HG03060 (cell line): ENCODE measurements at regions not wholly inside any gene's neighbourhood (a gene's known extent, or its start where the extent isn't known, plus 50 kb on each side); places are given as distances from the start of the nearest gene placed in this dataset.
"Not testable (repeated sequence)": the region's sequence is repeated elsewhere in the genome, so short reads cannot be mapped to it uniquely, and the experiment has no call there.

ENCODE experiments used
- ATAC-seq: cut with Tn5 transposase; IDR thresholded peaks from one replicate; pipeline ENCODE4 v1.9.1; 2021; ENCODE audit warnings: low read depth, moderate number of reproducible peaks; ENCODE audit not compliant: unreplicated experiment

DNA sequence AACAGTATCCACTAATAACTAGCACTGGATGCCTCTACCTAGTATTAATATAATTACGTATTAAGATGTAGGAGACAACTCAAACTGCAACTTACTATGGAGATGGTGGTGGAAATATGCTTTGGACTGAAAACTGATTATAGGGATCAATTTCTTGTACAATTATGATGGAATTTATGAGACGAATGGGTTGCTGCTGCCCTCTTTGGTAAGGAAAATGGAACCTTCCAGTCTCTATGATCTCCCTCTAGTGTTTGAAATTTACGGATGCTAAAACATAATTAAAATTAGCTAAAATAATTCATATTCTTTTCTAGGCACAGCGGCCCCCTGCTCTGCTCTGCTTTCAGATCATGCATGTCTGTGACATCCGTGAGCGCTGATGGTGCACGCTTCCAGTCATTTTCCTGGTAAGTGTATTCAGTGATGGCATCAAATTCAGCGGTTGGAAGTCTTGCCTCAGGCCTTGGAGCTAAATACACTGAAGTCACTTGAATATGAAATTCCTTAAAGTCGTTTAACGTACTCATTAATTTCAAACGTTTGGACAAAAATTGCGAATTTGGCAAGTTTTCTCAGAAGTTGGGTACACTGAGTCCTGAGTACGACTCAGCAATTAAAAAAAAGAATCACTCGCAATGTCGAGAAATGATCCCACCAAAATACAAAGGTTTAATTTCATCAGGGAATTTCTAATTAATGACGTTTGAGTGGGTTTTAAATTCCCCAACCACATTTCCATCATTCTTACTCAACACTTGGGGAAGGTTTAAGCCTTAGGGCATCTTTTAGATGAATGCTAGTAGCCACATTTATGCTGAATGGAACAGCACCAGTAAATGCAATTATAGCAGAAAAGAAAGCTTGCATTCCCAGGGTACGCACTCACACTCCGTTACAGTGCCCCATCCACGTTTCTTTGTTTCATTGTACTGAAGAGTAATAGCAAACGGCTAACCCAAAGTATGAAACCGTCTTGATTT is 132.6 kb downstream of the NR2F2 start:
- no peak for ATAC-seq

DNA sequence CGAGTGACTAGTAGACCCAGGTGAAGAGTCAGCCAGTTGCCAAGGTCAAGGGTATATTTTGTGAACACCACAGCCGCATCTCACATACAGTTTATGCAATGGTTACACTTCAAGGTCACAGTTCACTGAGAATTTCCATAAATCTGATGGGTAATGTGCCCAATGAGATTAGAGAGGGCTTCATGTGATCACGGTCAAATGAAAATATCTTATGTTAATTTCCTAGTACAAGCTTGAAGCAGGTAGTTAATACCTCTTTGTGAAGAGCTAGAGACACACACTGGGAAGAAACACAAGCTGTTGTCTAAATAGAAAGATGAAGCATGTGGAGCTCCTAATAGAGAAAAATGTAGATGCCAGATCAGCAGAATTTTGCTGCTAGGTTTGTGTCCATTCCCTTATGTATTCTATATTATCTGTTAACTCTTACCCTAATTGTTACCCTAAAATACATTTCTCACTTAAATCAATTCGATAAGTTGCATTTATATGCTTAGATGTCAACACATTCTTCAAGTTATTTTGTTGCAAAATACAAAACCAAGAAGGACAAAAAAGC is 136.0 kb downstream of the NR2F2 start:
- no peak for ATAC-seq

DNA sequence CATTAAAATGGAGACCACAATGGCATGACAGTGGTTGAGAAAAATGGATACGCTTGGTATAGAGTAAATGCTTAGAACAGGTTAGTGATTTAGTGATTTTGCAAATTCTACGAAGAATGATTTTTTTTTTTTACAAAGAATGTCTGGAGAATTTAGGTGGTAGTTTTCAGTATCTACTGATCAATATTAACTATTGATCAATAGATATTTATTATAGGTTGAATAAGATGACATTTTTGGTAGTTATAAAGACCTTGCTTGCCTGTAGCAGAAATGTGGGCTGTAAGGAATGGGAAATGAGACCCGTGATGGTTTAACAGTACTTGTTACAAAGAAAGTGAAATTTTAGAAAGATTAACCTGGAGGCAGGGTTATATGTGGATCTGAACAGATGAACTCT is 137.5 kb downstream of the NR2F2 start:
- ATAC-seq, result no peak

DNA sequence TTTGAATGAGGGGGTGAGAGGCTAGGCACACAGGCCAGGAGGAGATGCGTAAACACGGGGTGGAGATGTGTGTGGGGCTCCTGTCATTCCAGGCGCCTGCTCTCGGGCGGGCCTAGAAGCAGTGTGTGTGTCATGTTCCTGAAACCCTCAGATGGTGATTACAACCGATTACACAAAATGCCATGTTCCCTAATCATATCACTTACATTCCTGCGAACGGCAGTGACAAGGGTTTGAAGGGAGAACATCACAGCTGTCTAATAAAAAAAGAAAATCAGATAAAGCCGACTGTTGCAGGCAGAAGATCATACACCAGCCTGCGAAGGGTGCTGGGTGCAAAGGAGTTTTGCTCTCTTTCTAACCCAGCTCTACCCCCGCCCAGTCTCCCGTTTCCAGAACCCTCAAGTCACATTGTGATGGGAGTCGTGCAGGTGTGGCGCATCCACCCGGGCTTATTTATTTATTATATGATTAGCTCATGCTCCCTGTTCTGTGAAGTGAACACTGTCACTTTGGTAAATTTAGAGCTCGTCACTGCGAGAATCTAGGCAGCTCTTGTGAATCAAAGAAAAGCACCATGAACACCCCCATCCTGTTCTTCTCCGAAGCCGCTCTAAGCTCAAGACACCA is 140.3 kb downstream of the NR2F2 start:
- no peak for ATAC-seq

DNA sequence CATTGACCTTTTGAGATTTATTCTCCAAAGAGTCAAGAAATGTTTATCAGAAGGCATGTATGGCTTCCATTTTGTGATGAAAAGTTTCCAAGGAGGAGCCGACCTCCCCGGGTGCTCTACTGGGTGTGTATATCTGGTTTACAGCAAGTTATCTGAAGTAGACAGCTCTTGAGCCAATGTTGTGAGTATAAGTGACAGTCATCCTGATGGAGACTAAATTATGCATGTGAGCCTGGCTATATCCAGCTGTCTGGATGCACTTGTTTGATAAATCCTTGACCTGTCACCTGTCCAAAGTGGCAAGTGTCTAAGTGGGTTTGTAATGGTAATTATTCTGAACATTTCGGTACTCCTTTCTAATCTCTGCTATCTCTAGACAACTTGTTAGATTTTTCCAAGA is 142.2 kb downstream of the NR2F2 start:
- no peak for ATAC-seq

DNA sequence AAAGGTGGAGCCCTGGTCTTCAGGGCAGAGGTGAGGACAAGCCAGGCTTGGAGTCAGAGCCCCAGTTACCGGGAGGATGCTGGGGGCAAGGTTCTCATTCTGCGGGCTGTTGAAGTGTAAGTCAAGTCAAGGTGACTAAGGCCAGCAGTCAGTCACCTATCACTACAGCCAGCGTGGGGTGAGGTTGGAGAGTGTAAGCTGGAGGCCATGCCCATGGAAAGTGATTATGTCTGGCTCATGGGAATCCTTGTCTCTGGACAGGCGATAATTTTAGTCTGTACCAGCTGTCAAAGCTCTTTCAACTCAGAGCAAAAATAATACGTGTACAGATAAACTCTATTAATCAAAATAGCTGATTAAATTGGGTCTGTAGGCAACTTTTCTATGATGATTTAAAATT is 143.1 kb downstream of the NR2F2 start:
- ATAC-seq, result no peak

DNA sequence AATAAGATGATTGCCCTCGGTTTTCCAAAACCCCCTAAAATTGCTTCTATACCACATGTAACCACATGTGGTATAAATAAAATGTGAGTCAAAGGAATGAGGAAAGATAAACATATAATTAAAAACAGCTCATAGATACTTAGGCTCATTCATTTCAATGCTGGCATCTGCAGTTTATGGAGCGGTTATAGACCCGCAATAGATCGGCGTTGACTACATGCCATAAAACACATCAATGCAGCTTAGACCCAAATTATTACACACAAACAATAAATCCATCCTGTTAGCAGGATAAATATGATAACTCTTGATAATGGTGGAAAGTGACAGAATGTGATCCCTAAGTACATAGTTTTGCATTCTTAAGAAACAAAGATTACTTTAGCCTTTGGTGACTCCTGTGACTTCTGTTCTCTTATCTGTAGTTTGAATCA is 143.7 kb downstream of the NR2F2 start:
- ATAC-seq, result no peak

DNA sequence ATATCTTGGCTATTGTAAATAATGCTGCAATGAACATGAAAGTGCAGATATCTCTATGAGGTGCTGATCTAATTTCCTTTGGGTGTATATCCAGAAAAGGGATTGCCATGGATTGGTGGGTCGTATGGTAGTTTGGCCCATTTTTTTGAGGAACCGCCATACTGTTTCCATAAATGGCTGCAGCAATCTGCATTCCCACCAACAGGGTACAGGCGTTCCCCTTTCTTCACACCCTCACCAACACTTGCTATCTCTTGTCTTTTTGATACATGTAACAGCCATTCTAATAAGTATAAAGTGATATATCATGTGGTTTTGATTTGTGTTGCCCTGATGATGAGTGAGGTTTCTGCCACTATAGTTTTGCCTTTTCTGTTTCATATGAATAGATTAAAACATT is 146.7 kb downstream of the NR2F2 start:
- ATAC-seq, result no peak

DNA sequence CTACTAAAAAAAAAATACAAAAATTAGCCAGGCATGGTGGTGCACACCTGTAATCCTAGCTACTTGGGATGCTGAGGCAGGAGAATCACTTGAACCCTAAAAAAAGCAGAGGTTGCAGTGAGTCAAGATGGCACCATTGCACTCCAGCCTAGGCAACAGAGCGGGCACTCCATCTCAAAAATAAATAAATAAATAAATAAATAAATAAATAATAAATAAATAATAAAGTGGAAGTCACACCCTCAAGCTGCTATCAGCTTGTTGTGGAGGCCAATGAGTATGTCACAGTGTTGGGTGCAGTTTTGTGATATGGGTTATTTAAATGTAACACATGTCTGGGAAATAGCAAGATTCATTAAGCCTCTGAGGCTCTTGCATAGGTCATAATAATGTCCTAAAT is 153.9 kb downstream of the NR2F2 start:
- ATAC-seq, result not testable (repeated sequence)

DNA sequence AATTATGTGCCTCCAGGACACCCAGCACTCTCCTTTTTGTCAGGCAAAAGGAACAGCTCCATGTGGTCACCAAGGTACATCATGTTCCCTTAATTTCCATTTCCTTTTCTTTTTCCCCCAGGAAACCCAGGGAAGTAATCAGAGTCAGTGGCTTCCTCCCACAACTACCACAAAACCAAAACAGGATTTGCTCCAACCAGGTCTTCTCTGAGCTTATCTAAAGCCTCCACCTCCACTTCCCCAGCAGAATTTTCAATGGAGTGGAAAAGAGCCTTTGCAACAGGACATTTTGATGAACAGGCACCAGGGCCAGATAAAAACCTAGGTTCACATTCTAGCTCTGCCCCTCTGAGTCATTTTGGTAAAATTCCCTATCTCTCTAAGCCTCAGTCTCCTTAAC is 154.3 kb downstream of the NR2F2 start:
- no peak for ATAC-seq

DNA sequence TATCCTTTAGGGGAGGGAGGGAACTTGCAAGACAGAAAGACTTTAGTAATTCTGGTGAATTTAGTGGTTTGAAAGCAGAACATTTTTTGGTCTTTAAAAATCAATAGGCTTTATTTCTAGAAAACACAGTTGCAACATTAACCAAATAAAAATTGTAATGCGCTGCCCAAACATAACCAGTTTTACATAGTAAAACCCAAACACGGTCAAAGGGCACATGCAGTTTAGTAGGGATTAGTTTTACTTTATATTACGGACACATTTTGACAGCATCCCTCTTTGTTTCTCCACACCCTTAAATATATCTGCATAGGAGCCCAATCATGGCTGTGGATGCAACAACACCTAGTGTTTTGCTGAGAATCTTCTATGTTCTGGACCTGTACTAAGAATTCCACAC is 156.7 kb downstream of the NR2F2 start:
- ATAC-seq, result no peak

DNA sequence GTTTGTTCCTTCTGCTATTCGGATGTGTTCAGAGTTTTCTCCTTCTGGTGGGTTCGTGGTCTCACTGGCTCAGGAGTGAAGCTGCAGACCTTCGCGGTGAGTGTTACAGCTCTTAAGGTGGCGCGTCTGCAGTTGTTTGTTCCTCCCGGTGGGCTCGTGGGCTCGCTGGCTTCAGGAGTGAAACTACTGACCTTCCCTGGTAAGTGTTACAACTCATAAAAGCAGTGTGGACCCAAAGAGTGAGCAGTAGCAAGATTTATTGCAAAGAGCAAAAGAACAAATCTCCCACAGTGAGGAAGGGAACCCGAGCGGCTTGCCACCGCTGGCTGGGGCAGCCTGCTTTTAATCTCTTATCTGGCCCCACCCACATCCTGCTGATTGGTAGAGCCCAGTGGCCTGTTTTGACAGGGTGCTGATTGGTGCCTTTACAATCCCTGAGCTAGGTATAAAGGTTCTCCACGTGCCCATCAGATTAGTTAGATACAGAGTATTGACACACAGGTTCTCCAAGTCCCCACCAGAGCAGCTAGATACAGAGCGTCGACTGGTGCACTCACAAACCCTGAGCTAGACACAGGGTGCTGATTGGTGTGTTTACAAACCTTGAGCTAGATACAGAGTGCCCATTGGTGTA is 160.7 kb downstream of the NR2F2 start:
- ATAC-seq, result not testable (repeated sequence)

DNA sequence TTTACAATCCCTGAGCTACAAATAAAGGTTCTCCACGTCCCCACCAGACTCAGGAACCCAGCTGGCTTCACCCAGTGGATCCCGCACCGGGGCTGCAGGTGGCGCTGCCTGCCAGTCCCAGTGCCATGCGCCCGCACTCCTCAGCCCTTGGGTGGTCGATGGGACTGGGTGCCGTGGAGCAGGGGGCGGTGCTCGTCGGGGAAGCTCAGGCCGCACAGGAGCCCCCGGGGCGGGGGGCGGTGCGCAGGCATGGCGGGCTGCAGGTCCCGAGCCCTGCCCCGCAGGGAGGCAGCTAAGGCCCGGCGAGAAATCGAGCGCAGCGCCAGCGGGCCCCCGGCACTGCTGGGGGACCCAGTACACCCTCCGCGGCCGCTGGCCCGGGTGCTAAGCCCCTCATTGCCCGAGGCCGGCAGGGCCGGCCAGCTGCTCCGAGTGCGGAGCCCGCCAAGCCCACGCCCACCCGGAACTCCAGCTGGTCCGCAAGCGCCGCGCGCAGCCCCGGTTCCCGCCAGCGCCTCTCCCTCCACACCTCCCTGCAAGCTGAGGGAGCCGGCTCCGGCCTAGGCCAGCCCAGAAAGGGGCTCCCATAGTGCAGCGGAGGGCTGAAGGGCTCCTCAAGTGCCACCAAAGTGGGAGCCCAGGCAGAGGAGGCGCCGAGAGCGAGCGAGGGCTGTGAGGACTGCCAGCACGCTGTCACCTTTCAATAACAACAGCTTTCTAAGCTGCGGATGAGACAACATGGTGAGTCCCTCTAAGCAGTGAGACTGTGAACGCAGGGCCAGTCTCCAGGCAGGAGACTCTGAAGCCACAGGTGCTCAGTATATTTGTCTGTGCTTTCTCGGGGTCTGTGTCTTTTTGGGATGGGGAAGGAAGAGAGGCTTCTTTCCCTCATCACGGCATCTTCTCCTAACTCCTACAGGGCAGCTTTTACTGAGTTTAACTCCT is 161.5 kb downstream of the NR2F2 start:
- not testable (repeated sequence) for ATAC-seq

DNA sequence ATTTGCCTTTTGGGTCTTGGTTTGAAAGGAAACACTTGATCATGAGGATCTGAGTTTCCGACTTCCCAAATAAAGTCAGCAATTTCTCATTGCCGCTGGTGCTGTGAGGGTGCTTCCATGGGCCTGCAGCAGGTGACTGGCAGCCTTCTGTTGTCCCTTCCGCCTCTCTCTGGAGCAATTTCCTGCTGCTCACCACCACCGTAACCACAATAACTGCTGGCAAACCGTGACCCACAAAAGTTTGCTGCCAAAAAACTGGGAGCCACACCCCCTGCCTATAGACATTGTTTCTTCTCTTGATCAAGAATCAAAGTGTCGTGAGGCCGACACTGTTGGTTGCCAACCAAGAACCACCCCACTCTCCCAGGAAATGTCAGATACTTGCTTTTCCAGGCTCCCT is 164.0 kb downstream of the NR2F2 start:
- ATAC-seq, result no peak

DNA sequence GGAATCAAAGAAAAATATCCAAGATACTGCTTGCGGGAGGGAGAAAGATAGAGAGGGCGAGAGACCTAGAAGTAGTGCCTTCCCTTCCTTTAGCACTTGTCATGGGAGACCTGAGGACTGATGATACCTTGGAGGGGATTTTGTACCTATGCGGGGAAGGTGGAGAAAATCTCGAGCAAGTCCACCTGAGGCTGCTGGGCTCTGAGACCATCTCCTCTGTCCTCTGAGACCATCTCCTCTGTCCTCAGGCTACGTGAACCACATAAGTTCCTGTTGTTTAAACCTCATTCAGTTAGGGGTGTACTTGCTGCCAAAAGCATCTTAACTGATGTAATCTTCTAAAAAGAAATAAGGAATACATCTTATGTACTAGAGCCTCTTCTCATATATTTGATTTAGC is 164.9 kb downstream of the NR2F2 start:
- ATAC-seq, result no peak

DNA sequence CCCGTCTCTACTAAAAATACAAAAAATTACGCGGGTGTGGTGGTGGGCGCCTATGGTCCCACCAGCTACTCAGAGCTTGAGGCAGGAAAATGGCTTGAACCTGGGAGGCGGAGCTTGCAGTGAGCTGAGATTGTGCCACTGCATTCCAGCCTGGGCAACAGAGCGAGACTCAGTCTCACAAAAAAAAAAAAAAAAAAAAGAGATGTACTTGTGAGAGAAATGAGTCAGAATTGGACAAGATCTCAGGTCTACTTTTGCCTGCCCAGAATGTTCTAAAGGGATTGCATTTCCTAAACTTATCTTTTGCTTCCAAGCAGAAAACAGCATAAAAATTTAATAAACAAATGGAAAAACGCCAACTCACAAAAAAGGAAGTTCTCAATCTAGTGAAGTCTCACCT is 167.5 kb downstream of the NR2F2 start:
- no peak for ATAC-seq

DNA sequence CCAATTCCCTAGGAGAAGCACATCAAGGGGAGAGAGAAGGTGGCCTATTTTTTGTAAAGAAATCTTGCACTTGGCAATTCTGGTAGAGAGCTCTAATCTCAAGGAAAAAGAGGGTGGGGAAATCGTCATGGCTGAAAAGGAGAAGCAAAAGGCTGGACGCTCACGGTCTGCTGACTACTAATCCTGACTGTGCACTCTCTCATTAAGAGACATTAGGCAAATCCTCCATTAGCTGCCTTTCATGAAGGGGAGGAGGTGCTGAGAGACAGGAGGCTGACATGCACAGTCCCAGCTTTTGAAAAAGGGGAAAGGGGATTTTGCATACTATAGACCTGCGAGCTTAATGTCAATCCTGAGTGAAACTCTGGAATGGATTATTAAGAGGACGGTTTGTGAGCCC is 170.0 kb downstream of the NR2F2 start:
- no peak for ATAC-seq

DNA sequence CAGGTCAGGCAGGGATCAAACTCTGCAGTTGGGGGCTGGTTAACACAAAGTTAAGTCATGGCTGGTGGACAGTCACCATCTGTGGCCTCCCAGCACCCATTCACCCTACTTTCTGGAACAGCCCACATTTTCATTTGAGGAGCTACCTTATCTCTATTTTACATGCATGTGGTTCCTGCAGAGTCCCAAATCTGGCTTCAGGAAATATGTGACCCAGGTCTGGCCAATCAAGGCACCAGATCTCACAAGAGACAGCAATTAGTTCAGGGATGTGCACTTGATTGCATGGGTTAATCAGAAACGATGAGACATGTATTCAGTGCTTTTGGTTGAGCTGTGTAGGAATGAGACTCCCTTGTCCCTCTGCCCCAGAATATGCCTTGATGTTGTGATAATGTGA is 170.9 kb downstream of the NR2F2 start:
- no peak for ATAC-seq

DNA sequence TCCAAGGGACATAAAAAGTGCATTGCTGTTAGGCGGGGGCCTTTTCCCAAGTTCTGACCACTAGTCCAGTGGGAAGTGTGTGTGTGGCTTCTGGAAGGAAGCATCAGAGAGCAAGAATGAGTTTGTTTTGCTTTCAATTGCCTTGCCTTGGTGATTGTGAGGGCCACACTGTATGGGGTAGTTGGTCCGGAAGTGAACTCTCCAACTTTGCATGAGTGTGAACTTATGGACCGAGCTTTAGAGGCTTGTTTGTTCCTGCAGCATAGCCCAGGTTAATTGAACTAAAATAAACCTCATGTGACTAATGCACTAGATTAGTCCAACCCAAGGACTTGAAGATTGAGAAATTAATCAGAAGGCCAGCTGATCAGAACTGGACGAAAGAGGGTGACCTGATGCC is 171.7 kb downstream of the NR2F2 start:
- no peak for ATAC-seq

DNA sequence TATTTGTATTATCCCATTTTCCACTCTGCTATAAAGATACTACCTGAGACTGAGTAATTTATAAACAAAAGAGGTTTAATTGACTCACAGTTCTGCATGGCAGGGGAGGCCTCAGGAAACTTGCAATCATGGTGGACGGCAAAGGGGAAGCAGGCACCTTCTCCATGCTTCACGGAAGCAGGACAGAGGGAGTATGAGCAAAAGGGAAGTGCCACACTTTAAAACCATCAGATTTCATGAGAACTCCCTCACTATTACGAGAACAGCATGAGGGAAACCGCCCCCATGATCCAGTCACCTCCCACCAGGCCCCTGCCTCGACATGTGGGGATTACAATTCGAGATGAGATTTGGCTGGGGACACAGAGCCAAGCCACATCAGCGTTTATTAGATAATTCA is 172.8 kb downstream of the NR2F2 start:
- no peak for ATAC-seq
